PC-9 (cell line): ENCODE measurements at regions not wholly inside any gene's neighbourhood (a gene's known extent, or its start where the extent isn't known, plus 50 kb on each side); places are given as distances from the start of the nearest gene placed in this dataset.

ENCODE experiments used
- BruUV-seq: library from RNA; stranded (reverse); fragments of 400-500 nt; replicated peaks from 2 replicates; lab custom pipeline; 2021; lab: Mats Ljungman, UMichigan
- CTCF ChIA-PET: fragments of 300-600 bp; sonication (Branson Sonifier 250); formaldehyde crosslinking; loops from one replicate; lab custom pipeline; 2022; ENCODE audit warnings: antibody characterized with exemption; lab: Charles Lee
- POLR2A ChIA-PET: fragments of 300-600 bp; sonication (Branson Sonifier 250); formaldehyde crosslinking; loops from one replicate; lab custom pipeline; 2022; ENCODE audit warnings: antibody characterized with exemption; ENCODE audit not compliant: unreplicated experiment; lab: Charles Lee
- DNase-seq, 2 experiments: peaks; one replicate each; pipeline versions ENCODE4 v3.0.0 to v3.0.0-alpha.2; 2015 to 2022; ENCODE audit warnings: mixed read lengths in 1 of 2
- H2AFZ ChIP-seq: fragments of 200-600 bp; sonication (generic); 2 replicates; pipeline ENCODE4 v1.8.1; 2017; ENCODE audit warnings: antibody characterized with exemption
- H3F3A ChIP-seq: fragments of 200-600 bp; sonication (generic); 2 replicates; pipeline ENCODE4 v1.8.1; 2017; ENCODE audit warnings: antibody characterized with exemption, mild to moderate bottlenecking, low read depth; ENCODE audit not compliant: insufficient read depth
- H3K27ac ChIP-seq: fragments of 200-600 bp; sonication (generic); 2 replicates; pipeline ENCODE4 v1.6.1; 2016; ENCODE audit warnings: mixed run types
- H3K27me3 ChIP-seq: fragments of 200-600 bp; sonication (generic); 2 replicates; pipeline ENCODE4 v1.6.1; 2016; ENCODE audit warnings: low read depth, mixed run types; ENCODE audit not compliant: insufficient read depth
- H3K36me3 ChIP-seq: fragments of 200-600 bp; sonication (generic); 2 replicates; pipeline ENCODE4 v1.6.1; 2016; ENCODE audit warnings: low read depth, mixed run types
- H3K4me1 ChIP-seq: fragments of 200-600 bp; sonication (generic); replicated peaks from 2 replicates; pipeline ENCODE4 v1.6.1; 2016; ENCODE audit warnings: mixed run types; ENCODE audit not compliant: insufficient read depth
- H3K4me2 ChIP-seq: fragments of 200-600 bp; sonication (generic); 2 replicates; pipeline ENCODE4 v1.6.1; 2017; ENCODE audit warnings: mixed run types
- H3K4me3 ChIP-seq: fragments of 200-600 bp; sonication (generic); 2 replicates; pipeline ENCODE4 v1.6.1; 2016; ENCODE audit warnings: mixed run types
- H3K79me2 ChIP-seq: fragments of 200-600 bp; sonication (generic); 2 replicates; pipeline ENCODE4 v1.6.1; 2017; ENCODE audit warnings: low read depth, mixed run types
- H3K9me2 ChIP-seq: fragments of 200-600 bp; sonication (generic); 2 replicates; pipeline ENCODE4 v1.8.1; 2017; ENCODE audit warnings: mild to moderate bottlenecking; ENCODE audit not compliant: insufficient read depth
- H3K9me3 ChIP-seq: fragments of 200-600 bp; sonication (generic); 2 replicates; pipeline ENCODE4 v1.8.1; 2016; ENCODE audit warnings: low read depth; ENCODE audit not compliant: insufficient read depth
- H4K20me1 ChIP-seq: fragments of 200-600 bp; sonication (generic); 2 replicates; pipeline ENCODE4 v1.8.1; 2017; ENCODE audit not compliant: insufficient read depth
- EZH2 ChIP-seq: fragments of 200-600 bp; sonication (generic); IDR thresholded peaks from 2 replicates; pipeline ENCODE4 v1.8.0; 2017; ENCODE audit warnings: antibody characterized with exemption, low read depth
- intact Hi-C: fragments of 100-400 bp; cut with micrococcal nuclease; formaldehyde crosslinking; loops from one replicate; pipeline ENCODE4 v1.10.0; 2022; ENCODE audit not compliant: unreplicated experiment
- TF ChIP-seq, protein P1 (sequence below): fragments of 200-600 bp; sonication (generic); conservative IDR thresholded peaks from 2 replicates; pipeline ENCODE4 v1.6.1; 2017; ENCODE audit warnings: mixed run types, antibody characterized with exemption, mild to moderate bottlenecking, moderate library complexity

- H3K27ac ChIP-seq: no peak overlapping the region
- no peak overlapping the region for H2AFZ ChIP-seq
- intact Hi-C loops: no loop called here
- POLR2A ChIA-PET: no interaction called here
- H4K20me1 ChIP-seq: no peaks in the 10 kb centered on the region
- no peaks in the 10 kb centered on the region for H3F3A ChIP-seq
- no peak for TF ChIP-seq EZH2
- TF ChIP-seq, protein P1, sequence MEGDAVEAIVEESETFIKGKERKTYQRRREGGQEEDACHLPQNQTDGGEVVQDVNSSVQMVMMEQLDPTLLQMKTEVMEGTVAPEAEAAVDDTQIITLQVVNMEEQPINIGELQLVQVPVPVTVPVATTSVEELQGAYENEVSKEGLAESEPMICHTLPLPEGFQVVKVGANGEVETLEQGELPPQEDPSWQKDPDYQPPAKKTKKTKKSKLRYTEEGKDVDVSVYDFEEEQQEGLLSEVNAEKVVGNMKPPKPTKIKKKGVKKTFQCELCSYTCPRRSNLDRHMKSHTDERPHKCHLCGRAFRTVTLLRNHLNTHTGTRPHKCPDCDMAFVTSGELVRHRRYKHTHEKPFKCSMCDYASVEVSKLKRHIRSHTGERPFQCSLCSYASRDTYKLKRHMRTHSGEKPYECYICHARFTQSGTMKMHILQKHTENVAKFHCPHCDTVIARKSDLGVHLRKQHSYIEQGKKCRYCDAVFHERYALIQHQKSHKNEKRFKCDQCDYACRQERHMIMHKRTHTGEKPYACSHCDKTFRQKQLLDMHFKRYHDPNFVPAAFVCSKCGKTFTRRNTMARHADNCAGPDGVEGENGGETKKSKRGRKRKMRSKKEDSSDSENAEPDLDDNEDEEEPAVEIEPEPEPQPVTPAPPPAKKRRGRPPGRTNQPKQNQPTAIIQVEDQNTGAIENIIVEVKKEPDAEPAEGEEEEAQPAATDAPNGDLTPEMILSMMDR: no peak
- H3K9me2 ChIP-seq: 0 out of 2 replicates have a peak, but pooled peaks cover 4% of the 10 kb centered on the region
- H3K4me1 ChIP-seq: no peaks in the 10 kb centered on the region
- BruUV-seq: no TSS peak
- no peaks in the 10 kb centered on the region for H3K36me3 ChIP-seq
- no peaks in the 10 kb centered on the region; the same call in 1 of the 2 replicates for H3K9me3 ChIP-seq
- H3K4me3 ChIP-seq: no peak overlapping the region
- no peaks in the 10 kb centered on the region for H3K79me2 ChIP-seq
- CTCF ChIA-PET: no interaction called here
- H3K4me2 ChIP-seq: no peak overlapping the region
- no peak for DNase-seq
- H3K27me3 ChIP-seq: no peaks in the 10 kb centered on the region
Measured at GRCh38 chr11:81839016-81839415, 894.6 kb downstream of the FAM181B start.

- H3K4me3 ChIP-seq: no peak overlapping the region
- ChIA-PET POLR2A (no interaction called here), CTCF (no interaction called here)
- H3K9me2 ChIP-seq: no peaks in the 10 kb centered on the region
- no peaks in the 10 kb centered on the region for H3K27me3 ChIP-seq
- intact Hi-C loops: no loop called here
- no peak for TF ChIP-seq EZH2
- TF ChIP-seq, protein P1: no peak
- H4K20me1 ChIP-seq: no peaks in the 10 kb centered on the region
- H2AFZ ChIP-seq: no peak overlapping the region
- H3K4me2 ChIP-seq: no peak overlapping the region
- H3K79me2 ChIP-seq: no peaks in the 10 kb centered on the region
- no peak overlapping the region for H3K27ac ChIP-seq
- H3K9me3 ChIP-seq: no peaks in the 10 kb centered on the region
- no peaks in the 10 kb centered on the region for H3F3A ChIP-seq
- DNase-seq: no peak
- no peaks in the 10 kb centered on the region for H3K36me3 ChIP-seq
- no peaks in the 10 kb centered on the region for H3K4me1 ChIP-seq
- no TSS peak for BruUV-seq
Measured at GRCh38 chr11:81829976-81830375, 903.7 kb downstream of the FAM181B start.

GRCh38 chr11:81825346-81825745, 908.3 kb downstream of the FAM181B start:
- intact Hi-C loops: no loop called here
- Histone ChIP-seq H3K4me2 (no peak overlapping the region), H3K4me3 (no peak overlapping the region), H3K4me1 (no peaks in the 10 kb centered on the region), H3F3A (no peaks in the 10 kb centered on the region), H3K79me2 (no peaks in the 10 kb centered on the region), H3K27me3 (no peaks in the 10 kb centered on the region), H3K9me3 (no peaks in the 10 kb centered on the region), H2AFZ (no peak overlapping the region), H3K9me2 (no peaks in the 10 kb centered on the region), H3K36me3 (no peaks in the 10 kb centered on the region), H4K20me1 (no peaks in the 10 kb centered on the region), H3K27ac (no peak overlapping the region)
- BruUV-seq: no TSS peak
- DNase-seq: no peak
- ChIA-PET POLR2A (no interaction called here), CTCF (no interaction called here)
- no peak for TF ChIP-seq EZH2
- TF ChIP-seq, protein P1: no peak
